Pancreas (tissue), 10 donors: ENCODE measurements at regions not wholly inside any gene's neighbourhood (a gene's known extent, or its start where the extent isn't known, plus 50 kb on each side); places are given as distances from the start of the nearest gene placed in this dataset.
"Not testable (repeated sequence)": the region's sequence is repeated elsewhere in the genome, so short reads cannot be mapped to it uniquely, and the experiment has no call there.

Experiments used
- ATAC-seq, 4 donors: fragments of 200-7000 bp; cut with Tn5 transposase; one replicate each; pipeline versions ENCODE4 v1.8.0 to v1.9.1; 2020; ENCODE audit warnings: mild to moderate bottlenecking in 4 of 4, moderate library complexity in 4 of 4
- DNase-seq, 6 donors: peaks; one replicate each; pipeline ENCODE4 v3.0.0-alpha.2; 2020
- FAIRE-seq: peaks from 2 replicates; lab custom pipeline; 2012; peaks lifted over from hg19 to GRCh38; lab: Jason Lieb, UNC
- H3K27ac ChIP-seq, 4 donors: fragments of 200-600 bp; sonication (generic); 1 replicate in 3 of 4; 2 replicates in 1 of 4; pipeline versions ENCODE4 v1.5.0 to v1.8.0; 2020
- H3K27me3 ChIP-seq, 4 donors: fragments of 200-600 bp; one replicate each; pipeline ENCODE4 v1.8.0; 2021
- H3K36me3 ChIP-seq, 3 donors: fragments of 200-600 bp; sonication (generic) in 1 of 3; one replicate each; pipeline versions ENCODE4 v1.5.0 to v1.8.0; 2020 to 2021
- H3K4me1 ChIP-seq, 3 donors: fragments of 200-600 bp; one replicate each; pipeline ENCODE4 v1.8.0; 2021
- H3K4me3 ChIP-seq, 4 donors: fragments of 200-600 bp; sonication (generic) in 2 of 4; one replicate each; pipeline versions ENCODE4 v1.5.0 to v1.8.0; 2020 to 2021
- H3K9me3 ChIP-seq, 4 donors: fragments of 200-600 bp; one replicate each; pipeline ENCODE4 v1.8.0; 2021
- CTCF ChIP-seq, 4 donors: fragments of 200-600 bp; sonication (generic) in 3 of 4; IDR thresholded peaks; one replicate each; pipeline versions ENCODE4 v1.5.0 to v1.8.0; 2021; ENCODE audit warnings: antibody characterized with exemption in 4 of 4
- WGBS, 2 donors: extraction: QIAGEN DNeasy Blood & Tissue Kit; methylation state at CpG; one replicate each; pipeline ENCODE4 v1.1.7; 2013; 5-methylcytosine and 5-hydroxymethylcytosine counted together
- intact Hi-C, 3 donors: fragments of 100-400 bp; cut with DNase I; formaldehyde crosslinking; loops; one replicate each; pipeline versions ENCODE4 v1.11.1 to v1.14.2; 2022
- donor health status: healthy with polysubstance abuse.
- donor health status: DM: no; HTN: no; CAD: no; lungs with moderate emphysema.
- donor health status: DM: no; HTN: no; CAD: no.
- donor health status: control.
- donor health status: control.
- donor health status: Bipolar disorder and iron deficiency.
- donor health status: DM: yes; HTN: yes; CAD: no.
- donor health status: DM: no; HTN: no; CAD: no.
- donor health status: DM: no; HTN: no; CAD: no.
- donor health status: DM: yes; HTN: yes; CAD: no.

DNA sequence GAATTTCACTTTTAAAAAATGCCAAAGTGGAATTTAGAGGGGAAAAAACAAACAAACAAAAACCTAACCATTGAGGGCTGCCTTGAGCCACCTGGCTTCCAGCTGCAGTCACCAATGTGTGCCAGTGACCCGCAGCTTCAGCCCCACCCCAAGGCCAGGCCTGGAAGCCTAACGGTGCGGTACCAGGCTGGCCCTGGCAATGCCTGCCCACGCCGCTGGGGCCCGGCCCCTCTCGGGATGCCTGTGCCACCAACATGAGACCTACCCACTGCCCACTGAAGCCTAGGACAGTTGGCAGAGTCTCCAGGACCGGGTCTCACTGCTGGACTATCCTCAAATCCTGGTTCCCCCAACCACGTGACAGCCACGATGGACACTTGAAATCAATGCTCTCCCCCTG lies 96.6 kb downstream of the NCOR2 start:
- H3K27ac ChIP-seq = no peak overlapping the region
- no peaks in the 10 kb centered on the region for H3K27me3 ChIP-seq
- FAIRE-seq (no peak), ATAC-seq (no peak), DNase-seq (peak in 1 of 6 donors; percentile 48)
- H3K36me3 ChIP-seq = peaks cover 0 to 16% (median 4%) of the 10 kb centered on the region in 3 donors
- no peak for TF ChIP-seq CTCF (IDR thresholded peaks at IDR 0.05)
- intact Hi-C loops = no loop called here
- H3K4me3 ChIP-seq = no peak overlapping the region
- 97 to 98% methylated on average over 10 of the region's 10 CpGs for WGBS, 2 donors
- H3K4me1 ChIP-seq = no peaks in the 10 kb centered on the region
- H3K9me3 ChIP-seq = no peaks in the 10 kb centered on the region

- intact Hi-C loops = no loop called here
Measured at GRCh38 chr12:124470139-124470538, 97.3 kb downstream of the NCOR2 start.

DNA sequence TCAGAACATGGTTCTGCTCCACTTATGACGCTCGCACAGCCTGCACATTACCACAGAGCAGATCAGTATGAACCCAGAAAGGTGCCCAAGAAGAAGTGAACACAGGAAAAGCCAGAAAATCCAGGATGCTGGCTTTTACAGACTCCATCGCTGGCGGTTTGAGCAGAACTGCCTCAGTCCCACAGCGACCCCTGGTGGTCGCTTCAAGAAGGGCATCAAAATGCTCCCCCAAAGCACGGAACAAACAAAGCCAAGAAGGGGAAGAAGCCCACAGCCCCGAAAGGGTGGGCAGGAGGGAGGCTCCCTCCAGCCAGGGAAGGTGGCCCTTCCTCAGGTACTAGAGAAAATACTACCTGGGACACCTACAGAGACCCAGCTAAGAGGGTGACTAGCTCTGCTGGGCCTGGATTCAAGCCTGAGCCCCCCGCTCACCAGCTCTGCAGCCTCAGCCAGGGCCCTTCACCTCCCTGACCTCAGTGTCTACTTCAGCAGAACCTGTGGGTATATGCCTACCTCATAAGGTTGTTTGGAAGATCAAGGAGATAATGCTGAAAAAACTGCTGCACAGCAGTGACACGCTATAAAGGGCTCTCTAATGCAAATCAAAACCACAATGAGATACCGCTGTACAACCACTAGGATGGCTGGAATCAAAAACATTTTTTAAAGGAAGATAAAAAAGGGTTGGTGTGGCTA lies 98.1 kb downstream of the NCOR2 start:
- Histone ChIP-seq H3K4me3 (no peak overlapping the region), H3K27ac (no peak overlapping the region), H3K27me3 (no peaks in the 10 kb centered on the region), H3K4me1 (no peaks in the 10 kb centered on the region), H3K36me3 (peaks cover 4 to 24% (median 5%) of the 10 kb centered on the region in 3 donors), H3K9me3 (no peaks in the 10 kb centered on the region)
- TF ChIP-seq CTCF (IDR thresholded peaks at IDR 0.05) = peak; percentile 30 to 56 (median 30)
- no peak for ATAC-seq
- no peak for FAIRE-seq
- intact Hi-C loops = no loop called here
- WGBS, 2 donors = 83 to 90% methylated on average over 11 of the region's 11 CpGs
- DNase-seq = peak in 1 of 6 donors; percentile 19

More at GRCh38 chr12:124470139-124470538, 97.3 kb downstream of the NCOR2 start:
- DNase-seq (no peak), FAIRE-seq (no peak), ATAC-seq (no peak)
- no peak for TF ChIP-seq CTCF (IDR thresholded peaks at IDR 0.05)
- H3K4me3 ChIP-seq = no peak overlapping the region
- no peaks in the 10 kb centered on the region for H3K27me3 ChIP-seq
- H3K36me3 ChIP-seq = peaks cover 2 to 23% (median 4%) of the 10 kb centered on the region in 3 donors
- no peaks in the 10 kb centered on the region for H3K9me3 ChIP-seq
- WGBS, 2 donors = 99% methylated on average over 5 of the region's 5 CpGs
- no peak overlapping the region for H3K27ac ChIP-seq
- no peaks in the 10 kb centered on the region for H3K4me1 ChIP-seq

GRCh38 chr12:124467549-124467948 lies 99.9 kb downstream of the NCOR2 start:
- intact Hi-C loops, FAIRE-seq: not testable (repeated sequence)
- H3K36me3 ChIP-seq = peaks cover 4 to 18% (median 5%) of the 10 kb centered on the region in 3 donors

DNA sequence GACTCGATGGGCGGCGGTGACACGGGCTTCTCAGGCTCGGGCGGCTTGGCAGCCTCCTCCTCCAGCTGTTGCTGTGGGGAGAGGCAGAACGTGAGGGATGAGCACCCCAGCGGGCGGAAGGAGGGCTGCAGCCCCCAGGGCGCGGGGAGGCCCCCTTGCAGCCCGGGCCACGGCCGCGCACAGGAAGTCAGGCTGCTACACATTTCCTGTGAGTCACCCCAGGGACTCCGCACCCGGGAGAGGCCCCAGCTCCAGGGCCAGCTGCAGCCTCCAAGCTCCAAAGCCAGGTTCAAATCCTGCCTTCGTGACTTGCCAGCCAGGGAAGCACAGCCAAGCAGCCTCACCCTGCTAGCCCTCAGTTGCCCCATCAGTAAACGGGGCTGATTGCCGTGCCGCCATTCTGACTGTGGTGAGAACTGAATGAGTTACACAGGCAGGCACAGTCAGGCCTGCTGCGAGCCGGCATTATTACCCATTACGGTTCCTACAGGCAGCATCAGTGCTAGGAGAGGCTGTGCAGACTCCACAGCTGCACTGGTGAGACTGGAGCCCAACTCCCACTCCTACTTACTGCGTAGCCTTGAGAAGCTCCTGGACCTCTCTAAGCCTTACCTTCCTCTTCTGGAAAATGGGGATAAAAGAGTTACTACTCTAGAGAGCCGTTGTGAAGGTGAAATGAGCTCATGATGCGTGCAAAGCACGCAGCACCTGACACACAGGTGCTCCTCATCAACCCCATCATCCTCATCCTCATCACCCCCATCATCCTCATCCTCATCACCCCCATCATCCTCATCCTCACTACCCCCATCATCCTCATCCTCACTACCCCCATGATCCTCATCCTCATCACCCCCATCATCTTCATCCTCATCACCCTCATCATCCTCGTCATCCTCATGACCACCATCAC lies 100.9 kb downstream of the NCOR2 start:
- H3K27me3 ChIP-seq = no peaks in the 10 kb centered on the region
- WGBS, 2 donors = 84 to 90% methylated on average over 29 of the region's 29 CpGs
- no peaks in the 10 kb centered on the region for H3K9me3 ChIP-seq
- ATAC-seq = peak in 3 of 4 donors; percentile 49 to 68 (median 58)
- peaks cover 0 to 10% (median 5%) of the 10 kb centered on the region in 3 donors for H3K36me3 ChIP-seq
- TF ChIP-seq CTCF (IDR thresholded peaks at IDR 0.05) = no peak
- H3K4me1 ChIP-seq = no peaks in the 10 kb centered on the region
- intact Hi-C loops = no loop called here
- FAIRE-seq = no peak
- peak in 1 of 6 donors; percentile 79 for DNase-seq
- no peak overlapping the region for H3K27ac ChIP-seq
- no peak overlapping the region for H3K4me3 ChIP-seq

More at GRCh38 chr12:124467549-124467948, 99.9 kb downstream of the NCOR2 start:
- not testable (repeated sequence) for H3K4me1 ChIP-seq, H3K27me3 ChIP-seq, ATAC-seq, H3K9me3 ChIP-seq, H3K27ac ChIP-seq, DNase-seq, H3K4me3 ChIP-seq
- WGBS, 2 donors = 88 to 100% methylated on average over 1 of the region's 1 CpG
